H1 (cell line): ENCODE measurements at regions not wholly inside any gene's neighbourhood (a gene's known extent, or its start where the extent isn't known, plus 50 kb on each side); places are given as distances from the start of the nearest gene placed in this dataset.

ENCODE experiments used
- CTCF ChIA-PET: fragments of 300-600 bp; sonication (Branson Sonifier 250); formaldehyde crosslinking; loops from one replicate; lab custom pipeline; 2021; ENCODE audit not compliant: partially characterized antibody; lab: Charles Lee
- POLR2A ChIA-PET: fragments of 300-600 bp; sonication (Branson Sonifier 250); formaldehyde crosslinking; loops from one replicate; lab custom pipeline; 2021; ENCODE audit warnings: inconsistent platforms; ENCODE audit not compliant: partially characterized antibody; lab: Charles Lee
- DNase-seq, 2 experiments: peaks; one replicate each; pipeline versions ENCODE4 v3.0.0 to v3.0.0-alpha.2; 2010 to 2022; ENCODE audit warnings: low spot score in 2 of 2, low read depth in 1 of 2, mixed read lengths in 1 of 2
- FAIRE-seq: peaks from 2 replicates; lab custom pipeline; 2011; peaks lifted over from hg19 to GRCh38; lab: Jason Lieb, UNC
- H2AFZ ChIP-seq: 2 replicates; pipeline ENCODE4 v1.8.1; 2012; ENCODE audit warnings: low read length, inconsistent platforms
- H2AK5ac ChIP-seq: 2 replicates; pipeline ENCODE4 v1.6.1; 2013; ENCODE audit warnings: low read depth, low read length
- H2BK120ac ChIP-seq: replicated peaks from 2 replicates; pipeline ENCODE3; 2013; ENCODE audit warnings: low read depth, low read length, inconsistent platforms
- H2BK12ac ChIP-seq: 2 replicates; pipeline ENCODE4 v1.6.1; 2013; ENCODE audit warnings: low read depth, low read length
- H2BK15ac ChIP-seq: 2 replicates; pipeline ENCODE4 v1.6.1; 2013; ENCODE audit warnings: low read length
- H2BK20ac ChIP-seq: 2 replicates; pipeline ENCODE4 v1.6.1; 2013; ENCODE audit warnings: low read length
- H2BK5ac ChIP-seq: 2 replicates; pipeline ENCODE4 v1.6.1; 2013; ENCODE audit warnings: low read depth, low read length
- H3K14ac ChIP-seq: 2 replicates; pipeline ENCODE4 v1.6.1; 2013; ENCODE audit warnings: inconsistent platforms; ENCODE audit not compliant: insufficient read length
- H3K18ac ChIP-seq: 2 replicates; pipeline ENCODE4 v1.6.1; 2013; ENCODE audit warnings: low read length; ENCODE audit errors: extremely low read depth
- H3K23ac ChIP-seq: 2 replicates; pipeline ENCODE4 v1.6.1; 2013; ENCODE audit warnings: inconsistent platforms; ENCODE audit not compliant: insufficient read length
- H3K23me2 ChIP-seq: 2 replicates; pipeline ENCODE4 v1.6.1; 2013; ENCODE audit warnings: low read depth, low read length
- H3K27ac ChIP-seq: 2 replicates; pipeline ENCODE4 v1.6.1; 2011; ENCODE audit warnings: low read depth, low read length, inconsistent platforms
- H3K27me3 ChIP-seq, 4 experiments: replicated peaks in 1 of 4; 1 replicate in 1 of 4; 2 replicates in 3 of 4; pipeline versions ENCODE4 v1.6.1 to v1.8.1; 2011 to 2013; ENCODE audit warnings: low read length in 3 of 4, mild to moderate bottlenecking in 3 of 4, inconsistent platforms in 2 of 4, mixed read lengths in 2 of 4, moderate library complexity in 1 of 4; ENCODE audit not compliant: control insufficient read depth in 3 of 4, insufficient read depth in 3 of 4; ENCODE audit errors: extremely low read depth in 1 of 4
- H3K36me3 ChIP-seq, 4 experiments: 2 replicates each; pipeline versions ENCODE4 v1.6.1 to v1.8.1; 2011 to 2013; ENCODE audit warnings: mild to moderate bottlenecking in 4 of 4, low read length in 3 of 4, moderate library complexity in 2 of 4, control low read depth in 1 of 4, inconsistent platforms in 1 of 4; ENCODE audit not compliant: insufficient read depth in 4 of 4, control insufficient read depth in 2 of 4
- H3K4ac ChIP-seq: replicated peaks from 2 replicates; pipeline ENCODE3; 2013; ENCODE audit warnings: low read length, low read depth, mixed read lengths, inconsistent platforms; ENCODE audit not compliant: insufficient read length
- H3K4me1 ChIP-seq, 4 experiments: replicated peaks in 1 of 4; 1 replicate in 1 of 4; 2 replicates in 3 of 4; pipeline versions ENCODE4 v1.6.1 to v1.8.1; 2011 to 2013; ENCODE audit warnings: low read length in 3 of 4, inconsistent platforms in 2 of 4, mixed read lengths in 1 of 4; ENCODE audit not compliant: insufficient read depth in 4 of 4, control insufficient read depth in 3 of 4
- H3K4me2 ChIP-seq, 2 experiments: 2 replicates each; pipeline versions ENCODE4 v1.6.1 to v1.8.1; 2011 to 2013; ENCODE audit warnings: low read depth in 2 of 2, low read length in 2 of 2, control low read depth in 1 of 2, inconsistent platforms in 1 of 2, mild to moderate bottlenecking in 1 of 2; ENCODE audit not compliant: insufficient read depth in 1 of 2
- H3K4me3 ChIP-seq, 4 experiments: fragments of 200-600, 300-600 bp in 1 of 4; sonication (generic), shearing (Covaris generic), sonication (Bioruptor Twin) in 1 of 4; 2 replicates each; pipeline versions ENCODE4 v1.5.1 to v1.8.1; 2011 to 2016; ENCODE audit warnings: low read length in 4 of 4, low read depth in 3 of 4, control low read depth in 2 of 4, inconsistent platforms in 2 of 4, mild to moderate bottlenecking in 2 of 4, mixed read lengths in 1 of 4, moderate library complexity in 1 of 4; ENCODE audit not compliant: insufficient read depth in 2 of 4; ENCODE audit errors: extremely low read depth in 1 of 4
- H3K56ac ChIP-seq: replicated peaks from 2 replicates; pipeline ENCODE3; 2013; ENCODE audit warnings: low read depth, mild to moderate bottlenecking, mixed read lengths, low read length, inconsistent platforms; ENCODE audit not compliant: insufficient read length
- H3K79me1 ChIP-seq: 2 replicates; pipeline ENCODE4 v1.6.1; 2013; ENCODE audit warnings: low read depth, low read length, control low read depth
- H3K79me2 ChIP-seq, 2 experiments: 2 replicates each; pipeline versions ENCODE4 v1.6.1 to v1.8.1; 2012 to 2013; ENCODE audit warnings: low read length in 2 of 2, mild to moderate bottlenecking in 2 of 2, inconsistent platforms in 1 of 2; ENCODE audit not compliant: insufficient read depth in 2 of 2, control insufficient read depth in 1 of 2
- H3K9ac ChIP-seq, 4 experiments: replicated peaks in 1 of 4; 1 replicate in 1 of 4; 2 replicates in 3 of 4; pipeline versions ENCODE4 v1.6.1 to v1.8.1; 2011 to 2013; ENCODE audit warnings: low read depth in 3 of 4, low read length in 3 of 4, control low read depth in 2 of 4, mild to moderate bottlenecking in 2 of 4, moderate library complexity in 2 of 4, inconsistent platforms in 1 of 4; ENCODE audit errors: extremely low read depth in 1 of 4
- H3K9me3 ChIP-seq, 2 experiments: 2 replicates each; pipeline versions ENCODE4 v1.6.1 to v1.8.1; 2012 to 2013; ENCODE audit warnings: mild to moderate bottlenecking in 2 of 2, moderate library complexity in 2 of 2, control low read depth in 1 of 2, inconsistent platforms in 1 of 2, low read depth in 1 of 2, low read length in 1 of 2, mixed read lengths in 1 of 2; ENCODE audit not compliant: insufficient read depth in 2 of 2
- H4K20me1 ChIP-seq, 2 experiments: replicated peaks in 1 of 2; 2 replicates each; pipeline versions ENCODE3 to v1.8.1; 2011 to 2013; ENCODE audit warnings: inconsistent platforms in 2 of 2, low read length in 2 of 2, mild to moderate bottlenecking in 1 of 2; ENCODE audit not compliant: insufficient read depth in 2 of 2, control insufficient read depth in 1 of 2
- H4K5ac ChIP-seq: 2 replicates; pipeline ENCODE4 v1.6.1; 2013; ENCODE audit warnings: low read length, low read depth, mixed read lengths, inconsistent platforms; ENCODE audit not compliant: insufficient read length
- H4K8ac ChIP-seq: 2 replicates; pipeline ENCODE4 v1.8.0; 2013; ENCODE audit warnings: mild to moderate bottlenecking, moderate library complexity, low read length, inconsistent platforms; ENCODE audit not compliant: insufficient read depth; ENCODE audit errors: extremely low read depth
- H4K91ac ChIP-seq: replicated peaks from 2 replicates; pipeline ENCODE3; 2013; ENCODE audit warnings: low read length, mixed read lengths, inconsistent platforms; ENCODE audit not compliant: insufficient read length
- NANOG ChIP-seq: IDR thresholded peaks from 2 replicates; pipeline ENCODE4 v1.6.1; 2011; ENCODE audit warnings: low read length, low read depth, mild to moderate bottlenecking, inconsistent platforms; ENCODE audit not compliant: insufficient read depth, poor library complexity, severe bottlenecking
- TCF12 ChIP-seq: IDR thresholded peaks from 2 replicates; pipeline ENCODE4 v1.6.1; 2011; ENCODE audit warnings: low read depth, mild to moderate bottlenecking, low read length
- WGBS, 2 experiments: shearing (Covaris generic) in 1 of 2; methylation state at CpG; one replicate each; pipeline versions ENCODE4 v1.1.6 to v1.1.7; 2013 to 2015; ENCODE audit warnings: low lambda C conversion rate in 2 of 2, mixed read lengths in 2 of 2, inconsistent platforms in 1 of 2, low coverage in 1 of 2, missing lambda C conversion rate in 1 of 2; ENCODE audit not compliant: insufficient replicate concordance in 2 of 2, insufficient coverage in 1 of 2, insufficient read length in 1 of 2; ENCODE audit errors: extremely low coverage in 1 of 2, missing lambda C conversion rate in 1 of 2; 5-methylcytosine and 5-hydroxymethylcytosine counted together

- Histone ChIP-seq H4K8ac (no peak overlapping the region), H2AK5ac (no peak overlapping the region), H3K14ac (no peak overlapping the region), H2BK15ac (no peak overlapping the region), H3K79me1 (no peaks in the 10 kb centered on the region), H3K4me2 (no peak overlapping the region), H3K4ac (no peak overlapping the region), H2BK5ac (no peak overlapping the region), H2BK20ac (no peak overlapping the region), H3K79me2 (no peaks in the 10 kb centered on the region), H2BK120ac (no peak overlapping the region), H3K56ac (no peak overlapping the region), H2AFZ (no peak overlapping the region), H3K27ac (no peak overlapping the region), H3K9me3 (no peaks in the 10 kb centered on the region), H3K36me3 (no peaks in the 10 kb centered on the region), H3K27me3 (no peaks in the 10 kb centered on the region), H2BK12ac (no peak overlapping the region), H4K20me1 (peaks cover 0 to 2% of the 10 kb centered on the region in 2 experiments), H4K5ac (no peak overlapping the region), H3K4me1 (no peaks in the 10 kb centered on the region), H3K23ac (no peak overlapping the region), H4K91ac (no peak overlapping the region), H3K18ac (no peak overlapping the region), H3K9ac (no peak overlapping the region), H3K4me3 (no peak overlapping the region), H3K23me2 (no peaks in the 10 kb centered on the region)
- FAIRE-seq (no peak), DNase-seq (no peak)
- POLR2A ChIA-PET, result interaction anchor here (0.6 to 0.7 kb wide), 2 partner anchors 67 to 258 kb away, joined by 3 to 5 read pairs; no protein-coding TSS in a partner anchor
- WGBS, 2 experiments, result 72% methylated on average over 2 of the region's 2 CpGs; no CpG with 5 or more reads in 1 of the 2 experiments
- CTCF ChIA-PET, result interaction anchor here (0.9 to 1.7 kb wide), 6 partner anchors 11 to 235 kb away, joined by 3 to 8 read pairs (median 4); no protein-coding TSS in a partner anchor
- TF ChIP-seq NANOG (no peak), TCF12 (no peak)
These were observed 128.6 kb upstream of the IVNS1ABP start for GRCh38 chr1:185445594-185445993.
